ENCODE measurements at regions not wholly inside any gene's neighbourhood (a gene's known extent, or its start where the extent isn't known, plus 50 kb on each side); places are given as distances from the start of the nearest gene placed in this dataset.

DNA sequence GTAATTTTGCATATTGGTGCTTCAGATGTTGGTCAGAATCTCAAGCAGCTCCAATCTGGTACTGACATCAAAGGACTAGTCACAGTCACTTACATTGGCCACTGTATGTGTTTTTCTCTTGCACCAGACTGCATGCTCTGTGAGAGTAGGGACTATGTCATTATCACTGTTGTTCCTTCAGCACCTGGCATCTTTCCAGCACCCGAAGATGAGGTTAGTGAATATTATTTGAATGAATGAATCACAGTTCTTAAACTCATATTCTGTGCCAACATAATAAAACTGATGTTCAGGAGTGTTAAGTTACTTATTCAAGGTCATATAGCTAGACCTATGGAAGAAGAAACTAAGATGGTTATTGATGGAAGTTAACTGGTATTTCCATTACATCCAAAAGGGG lies 204.5 kb upstream of the TBX3 start:
- Mint-ChIP-seq H3K36me3 (ENCODE audit: insufficient read depth) (no peaks in the 10 kb centered on the region), H3K9me3 (ENCODE audit: low read depth) (no peaks in the 10 kb centered on the region), H3K4me3 (ENCODE audit: low read depth) (no peak overlapping the region), H3K4me1 (ENCODE audit: low read depth) (no peaks in the 10 kb centered on the region), H3K27me3 (peaks cover 23% of the 10 kb centered on the region), H3K27ac (no peak overlapping the region)
- TF ChIP-seq, protein P1, sequence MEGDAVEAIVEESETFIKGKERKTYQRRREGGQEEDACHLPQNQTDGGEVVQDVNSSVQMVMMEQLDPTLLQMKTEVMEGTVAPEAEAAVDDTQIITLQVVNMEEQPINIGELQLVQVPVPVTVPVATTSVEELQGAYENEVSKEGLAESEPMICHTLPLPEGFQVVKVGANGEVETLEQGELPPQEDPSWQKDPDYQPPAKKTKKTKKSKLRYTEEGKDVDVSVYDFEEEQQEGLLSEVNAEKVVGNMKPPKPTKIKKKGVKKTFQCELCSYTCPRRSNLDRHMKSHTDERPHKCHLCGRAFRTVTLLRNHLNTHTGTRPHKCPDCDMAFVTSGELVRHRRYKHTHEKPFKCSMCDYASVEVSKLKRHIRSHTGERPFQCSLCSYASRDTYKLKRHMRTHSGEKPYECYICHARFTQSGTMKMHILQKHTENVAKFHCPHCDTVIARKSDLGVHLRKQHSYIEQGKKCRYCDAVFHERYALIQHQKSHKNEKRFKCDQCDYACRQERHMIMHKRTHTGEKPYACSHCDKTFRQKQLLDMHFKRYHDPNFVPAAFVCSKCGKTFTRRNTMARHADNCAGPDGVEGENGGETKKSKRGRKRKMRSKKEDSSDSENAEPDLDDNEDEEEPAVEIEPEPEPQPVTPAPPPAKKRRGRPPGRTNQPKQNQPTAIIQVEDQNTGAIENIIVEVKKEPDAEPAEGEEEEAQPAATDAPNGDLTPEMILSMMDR (IDR thresholded peaks at IDR 0.05; ENCODE audit: unreplicated experiment), result no peak
- DNase-seq (ENCODE audit: low spot score, unreplicated experiment), result no peak

DNA sequence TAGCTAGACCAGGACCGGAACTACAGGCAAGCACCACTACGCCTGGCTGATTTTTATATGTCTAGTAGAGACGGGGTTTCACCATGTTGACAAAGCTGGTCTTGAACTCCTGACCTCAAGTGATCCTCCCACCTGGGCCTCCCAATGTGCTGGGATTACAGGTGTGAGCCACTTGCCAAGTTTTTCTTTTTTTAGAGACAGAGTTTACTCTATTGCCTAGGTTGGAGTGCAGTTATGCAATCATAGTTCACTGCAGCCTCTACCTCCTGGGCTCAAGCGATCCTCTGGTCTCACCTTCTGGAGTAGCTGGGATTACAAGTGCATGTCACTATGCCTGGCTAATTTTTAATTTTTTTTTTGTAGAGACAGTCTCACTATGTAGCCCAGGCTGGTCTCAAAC lies 201.5 kb upstream of the TBX3 start:
- H3K4me1 Mint-ChIP-seq (ENCODE audit: low read depth), result no peaks in the 10 kb centered on the region

DNA sequence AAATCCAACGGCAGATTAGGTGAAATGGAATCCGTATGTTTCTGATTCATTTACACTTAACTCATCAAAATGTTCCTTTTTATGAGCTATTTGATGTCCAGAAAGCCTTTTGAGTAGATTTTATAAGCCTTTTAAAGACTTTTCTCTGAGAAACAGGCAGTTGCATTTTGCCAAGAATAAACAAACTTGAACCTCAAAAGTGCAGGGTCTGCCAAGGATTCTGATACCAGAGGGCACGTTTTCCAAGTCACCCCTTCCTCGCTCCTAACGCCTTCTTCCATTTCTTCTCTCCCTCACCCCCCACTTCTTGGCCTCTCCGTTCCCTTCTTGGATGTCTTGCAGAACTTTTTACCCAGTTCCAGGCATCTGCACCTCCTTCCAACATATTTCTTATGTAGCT lies 200.6 kb upstream of the TBX3 start:
- no peak overlapping the region for H3K4me3 Mint-ChIP-seq (ENCODE audit: low read depth)
- H3K27ac Mint-ChIP-seq, result no peak overlapping the region
- TF ChIP-seq, protein P1 (IDR thresholded peaks at IDR 0.05; ENCODE audit: unreplicated experiment), result no peak
- H3K9me3 Mint-ChIP-seq (ENCODE audit: low read depth), result no peaks in the 10 kb centered on the region
- H3K36me3 Mint-ChIP-seq (ENCODE audit: insufficient read depth), result no peaks in the 10 kb centered on the region
- no peak for DNase-seq (ENCODE audit: low spot score, unreplicated experiment)
- H3K27me3 Mint-ChIP-seq, result peaks cover 11% of the 10 kb centered on the region
- H3K4me1 Mint-ChIP-seq (ENCODE audit: low read depth), result no peaks in the 10 kb centered on the region

More for the DNA sequence above, 201.5 kb upstream of the TBX3 start:
- Mint-ChIP-seq H3K36me3 (ENCODE audit: insufficient read depth) (no peaks in the 10 kb centered on the region), H3K9me3 (ENCODE audit: low read depth) (no peaks in the 10 kb centered on the region), H3K27ac (no peak overlapping the region), H3K27me3 (peaks cover 11% of the 10 kb centered on the region), H3K4me3 (ENCODE audit: low read depth) (no peak overlapping the region)
- TF ChIP-seq, protein P1 (IDR thresholded peaks at IDR 0.05; ENCODE audit: unreplicated experiment), result no peak
- DNase-seq (ENCODE audit: low spot score, unreplicated experiment), result no peak

DNA sequence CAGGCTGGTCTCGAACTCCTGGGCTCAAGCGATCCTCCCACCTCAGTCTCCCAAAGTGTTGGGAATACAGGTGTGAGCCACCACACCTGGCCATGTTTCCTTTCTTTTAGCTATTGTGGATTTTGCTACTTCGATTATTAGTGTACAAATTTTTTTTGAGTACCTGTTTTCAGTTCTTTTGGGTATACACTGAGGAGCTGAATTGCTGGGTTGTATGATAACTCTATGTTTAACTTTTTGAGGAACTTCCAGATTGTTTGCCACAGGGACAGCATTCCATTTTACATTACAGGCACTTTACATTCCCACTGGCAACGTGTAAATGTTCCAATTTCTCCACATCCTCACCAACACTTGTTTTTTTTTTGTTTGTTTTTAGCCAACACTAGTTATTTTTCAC lies 198.1 kb upstream of the TBX3 start:
- TF ChIP-seq, protein P1 (IDR thresholded peaks at IDR 0.05; ENCODE audit: unreplicated experiment), result no peak

DNA sequence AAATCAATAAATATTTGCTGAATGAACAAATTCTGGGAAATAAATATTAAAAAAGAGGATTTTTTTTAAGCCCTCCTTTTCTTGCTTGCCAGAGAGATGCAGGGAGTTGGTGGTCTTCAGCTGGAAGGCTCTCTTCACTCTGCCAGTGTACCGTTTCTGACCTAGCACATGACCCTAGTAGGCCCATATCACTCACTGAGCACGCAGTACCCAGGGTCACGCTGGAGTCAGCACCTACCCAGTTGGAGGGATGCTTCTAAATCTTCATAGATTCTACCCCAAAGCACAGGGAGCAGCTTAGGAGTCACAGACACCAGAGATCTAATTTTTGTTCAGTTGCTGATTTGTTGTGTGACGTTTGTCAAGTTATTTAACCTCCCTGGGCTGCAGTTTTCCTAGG lies 195.4 kb upstream of the TBX3 start:
- Mint-ChIP-seq H3K27ac (no peak overlapping the region), H3K9me3 (ENCODE audit: low read depth) (no peaks in the 10 kb centered on the region), H3K27me3 (peaks cover 9% of the 10 kb centered on the region), H3K36me3 (ENCODE audit: insufficient read depth) (no peaks in the 10 kb centered on the region), H3K4me3 (ENCODE audit: low read depth) (no peak overlapping the region), H3K4me1 (ENCODE audit: low read depth) (peaks cover 5% of the 10 kb centered on the region)
- TF ChIP-seq, protein P1 (IDR thresholded peaks at IDR 0.05; ENCODE audit: unreplicated experiment), result no peak
- DNase-seq (ENCODE audit: low spot score, unreplicated experiment), result no peak

More for the DNA sequence above, 198.1 kb upstream of the TBX3 start:
- no peak overlapping the region for H3K4me3 Mint-ChIP-seq (ENCODE audit: low read depth)
- H3K4me1 Mint-ChIP-seq (ENCODE audit: low read depth), result no peaks in the 10 kb centered on the region
- H3K27me3 Mint-ChIP-seq, result peaks cover 10% of the 10 kb centered on the region
- no peaks in the 10 kb centered on the region for H3K36me3 Mint-ChIP-seq (ENCODE audit: insufficient read depth)
- H3K9me3 Mint-ChIP-seq (ENCODE audit: low read depth), result no peaks in the 10 kb centered on the region
- no peak for DNase-seq (ENCODE audit: low spot score, unreplicated experiment)
- H3K27ac Mint-ChIP-seq, result no peak overlapping the region
